SK-N-SH (cell line): ENCODE measurements at regions not wholly inside any gene's neighbourhood (a gene's known extent, or its start where the extent isn't known, plus 50 kb on each side); places are given as distances from the start of the nearest gene placed in this dataset.

Source experiments
- CTCF ChIA-PET: fragments of 300-600, 350-600 bp; formaldehyde crosslinking; extraction: SDS; loops from one replicate; lab custom pipeline; 2021; lab: Yijun Ruan, JAX
- POLR2A ChIA-PET: fragments of 350-600 bp; sonication (Branson Sonifier 250); formaldehyde crosslinking; extraction: SDS; loops from one replicate; lab custom pipeline; 2020; ENCODE audit warnings: antibody characterized with exemption, inconsistent platforms; lab: Yijun Ruan, JAX
- DNase-seq: peaks from one replicate; pipeline ENCODE4 v3.0.0; 2012
- H2AFZ ChIP-seq: fragments of 200-600 bp; sonication (generic); 2 replicates; pipeline ENCODE4 v1.8.1; 2016; ENCODE audit warnings: antibody characterized with exemption, mild to moderate bottlenecking, low read depth
- H3F3A ChIP-seq: fragments of 200-600 bp; sonication (generic); replicated peaks from 2 replicates; pipeline ENCODE3; 2016; ENCODE audit warnings: antibody characterized with exemption, mild to moderate bottlenecking; ENCODE audit not compliant: insufficient read depth
- H3K27ac ChIP-seq, 2 experiments: fragments of 200-500 bp in 1 of 2; fragments of 200-600 bp in 1 of 2; sonication (Bioruptor generic) in 1 of 2; sonication (generic), shearing (Covaris generic) in 1 of 2; 2 replicates each; pipeline versions ENCODE4 v1.5.1 to v1.6.1; 2014 to 2016; ENCODE audit warnings: low read depth in 2 of 2, inconsistent platforms in 1 of 2, low read length in 1 of 2, mild to moderate bottlenecking in 1 of 2, mixed read lengths in 1 of 2
- H3K27me3 ChIP-seq: fragments of 200-600 bp; sonication (generic), shearing (Covaris generic); 2 replicates; pipeline ENCODE4 v1.6.1; 2016; ENCODE audit warnings: mixed run types; ENCODE audit not compliant: insufficient read depth
- H3K36me3 ChIP-seq, 2 experiments: fragments of 200-500 bp in 1 of 2; fragments of 200-600 bp in 1 of 2; sonication (Bioruptor generic) in 1 of 2; sonication (generic) in 1 of 2; replicated peaks in 1 of 2; 2 replicates each; pipeline versions ENCODE3 to v1.5.1; 2014 to 2016; ENCODE audit warnings: low read length in 1 of 2, mild to moderate bottlenecking in 1 of 2; ENCODE audit not compliant: insufficient read depth in 2 of 2, control insufficient read depth in 1 of 2
- H3K4me1 ChIP-seq, 2 experiments: fragments of 200-500 bp in 1 of 2; fragments of 200-600 bp in 1 of 2; sonication (Bioruptor generic) in 1 of 2; sonication (generic), shearing (Covaris generic) in 1 of 2; 2 replicates each; pipeline versions ENCODE4 v1.5.1 to v1.6.1; 2014 to 2016; ENCODE audit warnings: low read depth in 1 of 2, low read length in 1 of 2, mixed run types in 1 of 2; ENCODE audit not compliant: insufficient read depth in 2 of 2, control insufficient read depth in 1 of 2
- H3K4me2 ChIP-seq: fragments of 200-600 bp; sonication (generic), shearing (Covaris generic); 2 replicates; pipeline ENCODE4 v1.6.1; 2017; ENCODE audit warnings: mixed run types
- H3K4me3 ChIP-seq, 2 experiments: fragments of 200-500 bp in 1 of 2; fragments of 200-600 bp in 1 of 2; sonication (Bioruptor generic) in 1 of 2; sonication (generic), shearing (Covaris generic) in 1 of 2; 2 replicates each; pipeline versions ENCODE4 v1.5.1 to v1.8.1; 2014 to 2016; ENCODE audit warnings: low read depth in 2 of 2, inconsistent platforms in 1 of 2, low read length in 1 of 2, mild to moderate bottlenecking in 1 of 2, mixed read lengths in 1 of 2, moderate library complexity in 1 of 2
- H3K79me2 ChIP-seq: fragments of 200-600 bp; sonication (generic); 2 replicates; pipeline ENCODE4 v1.8.1; 2017; ENCODE audit warnings: mild to moderate bottlenecking; ENCODE audit not compliant: insufficient read depth
- H3K9ac ChIP-seq: fragments of 200-600 bp; sonication (generic); 2 replicates; pipeline ENCODE4 v1.6.1; 2017; ENCODE audit warnings: mixed run types
- H3K9me2 ChIP-seq: fragments of 200-600 bp; sonication (generic); 2 replicates; pipeline ENCODE4 v1.6.1; 2017; ENCODE audit warnings: mixed run types
- H3K9me3 ChIP-seq: fragments of 200-600 bp; sonication (generic); 2 replicates; pipeline ENCODE4 v1.6.1; 2017; ENCODE audit warnings: mixed run types, mild to moderate bottlenecking, moderate library complexity
- H4K20me1 ChIP-seq: fragments of 200-600 bp; sonication (generic); 2 replicates; pipeline ENCODE4 v1.6.1; 2017; ENCODE audit warnings: mild to moderate bottlenecking, mixed run types; ENCODE audit not compliant: insufficient read depth
- CHD2 ChIP-seq: fragments of 150-350 bp; IDR thresholded peaks from 2 replicates; pipeline ENCODE4 v1.6.1; 2018; ENCODE audit warnings: low read length; ENCODE audit not compliant: partially characterized antibody
- ELF1 ChIP-seq: IDR thresholded peaks from 2 replicates; pipeline ENCODE4 v1.4.0; 2012
- MEF2A ChIP-seq: IDR thresholded peaks from 2 replicates; pipeline ENCODE4 v1.4.0; 2012; ENCODE audit warnings: low read depth, borderline replicate concordance
- NRF1 ChIP-seq: IDR thresholded peaks from 2 replicates; pipeline ENCODE4 v1.6.1; 2012; ENCODE audit warnings: low read depth, mild to moderate bottlenecking, low read length
- RAD21 ChIP-seq: IDR thresholded peaks from 2 replicates; pipeline ENCODE4 v1.6.1; 2012; ENCODE audit warnings: mild to moderate bottlenecking, low read length
- RCOR1 ChIP-seq: fragments of 150-350 bp; IDR thresholded peaks from 2 replicates; pipeline ENCODE4 v1.6.1; 2017; ENCODE audit warnings: antibody characterized with exemption, low read length
- RFX5 ChIP-seq: IDR thresholded peaks from 2 replicates; pipeline ENCODE4 v1.6.1; 2012; ENCODE audit warnings: mild to moderate bottlenecking, improper control_type of control experiment, low read length
- RXRA ChIP-seq: IDR thresholded peaks from 2 replicates; pipeline ENCODE4 v1.4.0; 2012; ENCODE audit warnings: low read depth, mild to moderate bottlenecking, borderline replicate concordance
- TEAD4 ChIP-seq: IDR thresholded peaks from 2 replicates; pipeline ENCODE4 v1.4.0; 2012; ENCODE audit warnings: mild to moderate bottlenecking, borderline replicate concordance; ENCODE audit not compliant: insufficient read depth
- WGBS: methylation state at CpG from one replicate; pipeline ENCODE4 v1.1.6; 2017; ENCODE audit warnings: low lambda C conversion rate; 5-methylcytosine and 5-hydroxymethylcytosine counted together
- TF ChIP-seq, protein P1 (sequence below): fragments of 150-350 bp; IDR thresholded peaks from 2 replicates; pipeline ENCODE4 v1.6.1; 2016; ENCODE audit warnings: mild to moderate bottlenecking, low read depth, low read length
- TF ChIP-seq, protein P2 (sequence below): IDR thresholded peaks from 2 replicates; pipeline ENCODE4 v1.4.0; 2012; ENCODE audit warnings: low read depth, borderline replicate concordance
- TF ChIP-seq, protein P3 (sequence below): IDR thresholded peaks from 2 replicates; pipeline ENCODE4 v1.6.1; 2012; ENCODE audit warnings: mild to moderate bottlenecking, low read depth, low read length, moderate library complexity

DNA sequence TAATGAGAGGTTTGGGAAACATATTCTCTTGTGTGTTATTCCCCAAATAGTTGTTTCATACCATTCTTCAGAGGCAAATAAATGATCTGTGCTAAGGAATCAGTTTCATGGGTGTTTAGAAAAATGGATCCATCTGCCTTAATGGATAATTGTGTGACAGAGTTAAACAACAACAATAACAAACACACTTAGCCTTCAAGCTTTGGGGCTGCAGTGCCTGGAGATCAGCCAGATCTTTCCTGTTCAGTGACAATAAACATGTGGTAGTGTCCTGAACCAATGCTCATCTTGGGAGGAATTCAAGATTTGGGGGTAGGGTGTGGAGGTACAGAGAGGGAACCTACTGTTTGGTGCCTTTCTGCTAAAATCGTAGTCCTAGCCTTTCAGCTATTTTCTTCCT, 93.7 kb upstream of the PRICKLE1 start:
- Histone ChIP-seq H3K4me2 (no peak overlapping the region), H3K79me2 (no peaks in the 10 kb centered on the region), H3K4me1 (no peaks in the 10 kb centered on the region), H3K27ac (no peak overlapping the region), H4K20me1 (no peaks in the 10 kb centered on the region), H3K27me3 (no peaks in the 10 kb centered on the region), H3F3A (no peaks in the 10 kb centered on the region), H3K36me3 (no peaks in the 10 kb centered on the region), H3K9ac (no peak overlapping the region), H3K4me3 (no peak overlapping the region), H3K9me3 (no peaks in the 10 kb centered on the region), H2AFZ (no peak overlapping the region), H3K9me2 (no peaks in the 10 kb centered on the region)
- DNase-seq = no peak
- CTCF ChIA-PET = no interaction called here
- TF ChIP-seq TEAD4 (no peak), NRF1 (no peak), CHD2 (no peak)
- WGBS = 24% methylated on average over 1 of the region's 1 CpG
- POLR2A ChIA-PET = interaction anchor here (0.6 kb wide), 1 partner anchor 17 kb away, joined by 4 read pairs; no protein-coding TSS in a partner anchor

DNA sequence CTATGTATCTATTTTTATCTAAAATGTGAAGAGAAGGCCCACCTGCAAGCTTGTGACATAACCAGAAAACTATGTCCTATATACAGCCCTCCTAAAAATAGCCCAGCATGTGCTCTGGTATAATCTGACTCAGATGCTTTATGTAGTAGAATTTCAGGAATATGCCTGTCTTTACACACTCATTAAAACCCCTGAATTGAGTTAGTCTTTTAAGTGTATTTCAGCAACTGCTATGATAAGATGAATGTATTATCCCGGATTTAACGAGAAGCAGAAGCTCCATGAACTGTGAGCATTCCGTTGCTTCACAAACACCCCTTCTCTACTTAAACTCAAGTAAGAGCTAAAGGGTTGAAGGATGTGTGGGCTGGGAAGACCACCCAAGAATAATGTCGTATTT, 89.9 kb upstream of the PRICKLE1 start:
- no peaks in the 10 kb centered on the region for H3F3A ChIP-seq
- H3K4me3 ChIP-seq = no peak overlapping the region
- POLR2A ChIA-PET = no interaction called here
- H3K9me3 ChIP-seq = no peaks in the 10 kb centered on the region
- no peak overlapping the region for H2AFZ ChIP-seq
- CTCF ChIA-PET = no interaction called here
- H4K20me1 ChIP-seq = no peaks in the 10 kb centered on the region
- H3K27ac ChIP-seq = no peak overlapping the region
- no peak for DNase-seq
- no peaks in the 10 kb centered on the region for H3K9me2 ChIP-seq
- no peaks in the 10 kb centered on the region for H3K27me3 ChIP-seq
- no peaks in the 10 kb centered on the region for H3K79me2 ChIP-seq
- whole genome bisulfite sequencing = 16% methylated on average over 4 of the region's 4 CpGs
- TF ChIP-seq, protein P1, sequence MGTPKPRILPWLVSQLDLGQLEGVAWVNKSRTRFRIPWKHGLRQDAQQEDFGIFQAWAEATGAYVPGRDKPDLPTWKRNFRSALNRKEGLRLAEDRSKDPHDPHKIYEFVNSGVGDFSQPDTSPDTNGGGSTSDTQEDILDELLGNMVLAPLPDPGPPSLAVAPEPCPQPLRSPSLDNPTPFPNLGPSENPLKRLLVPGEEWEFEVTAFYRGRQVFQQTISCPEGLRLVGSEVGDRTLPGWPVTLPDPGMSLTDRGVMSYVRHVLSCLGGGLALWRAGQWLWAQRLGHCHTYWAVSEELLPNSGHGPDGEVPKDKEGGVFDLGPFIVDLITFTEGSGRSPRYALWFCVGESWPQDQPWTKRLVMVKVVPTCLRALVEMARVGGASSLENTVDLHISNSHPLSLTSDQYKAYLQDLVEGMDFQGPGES = no peak
- TF ChIP-seq, protein P2, sequence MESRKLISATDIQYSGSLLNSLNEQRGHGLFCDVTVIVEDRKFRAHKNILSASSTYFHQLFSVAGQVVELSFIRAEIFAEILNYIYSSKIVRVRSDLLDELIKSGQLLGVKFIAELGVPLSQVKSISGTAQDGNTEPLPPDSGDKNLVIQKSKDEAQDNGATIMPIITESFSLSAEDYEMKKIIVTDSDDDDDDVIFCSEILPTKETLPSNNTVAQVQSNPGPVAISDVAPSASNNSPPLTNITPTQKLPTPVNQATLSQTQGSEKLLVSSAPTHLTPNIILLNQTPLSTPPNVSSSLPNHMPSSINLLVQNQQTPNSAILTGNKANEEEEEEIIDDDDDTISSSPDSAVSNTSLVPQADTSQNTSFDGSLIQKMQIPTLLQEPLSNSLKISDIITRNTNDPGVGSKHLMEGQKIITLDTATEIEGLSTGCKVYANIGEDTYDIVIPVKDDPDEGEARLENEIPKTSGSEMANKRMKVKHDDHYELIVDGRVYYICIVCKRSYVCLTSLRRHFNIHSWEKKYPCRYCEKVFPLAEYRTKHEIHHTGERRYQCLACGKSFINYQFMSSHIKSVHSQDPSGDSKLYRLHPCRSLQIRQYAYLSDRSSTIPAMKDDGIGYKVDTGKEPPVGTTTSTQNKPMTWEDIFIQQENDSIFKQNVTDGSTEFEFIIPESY = no peak
- no peak for TF ChIP-seq RFX5
- peak; percentile 53; the same call in 1 of the 2 replicates for TF ChIP-seq MEF2A
- TF ChIP-seq TEAD4 = no peak
- TF ChIP-seq RCOR1 = peak; percentile 75
- no peak for TF ChIP-seq RXRA
- no peak for TF ChIP-seq ELF1
- TF ChIP-seq, protein P3, sequence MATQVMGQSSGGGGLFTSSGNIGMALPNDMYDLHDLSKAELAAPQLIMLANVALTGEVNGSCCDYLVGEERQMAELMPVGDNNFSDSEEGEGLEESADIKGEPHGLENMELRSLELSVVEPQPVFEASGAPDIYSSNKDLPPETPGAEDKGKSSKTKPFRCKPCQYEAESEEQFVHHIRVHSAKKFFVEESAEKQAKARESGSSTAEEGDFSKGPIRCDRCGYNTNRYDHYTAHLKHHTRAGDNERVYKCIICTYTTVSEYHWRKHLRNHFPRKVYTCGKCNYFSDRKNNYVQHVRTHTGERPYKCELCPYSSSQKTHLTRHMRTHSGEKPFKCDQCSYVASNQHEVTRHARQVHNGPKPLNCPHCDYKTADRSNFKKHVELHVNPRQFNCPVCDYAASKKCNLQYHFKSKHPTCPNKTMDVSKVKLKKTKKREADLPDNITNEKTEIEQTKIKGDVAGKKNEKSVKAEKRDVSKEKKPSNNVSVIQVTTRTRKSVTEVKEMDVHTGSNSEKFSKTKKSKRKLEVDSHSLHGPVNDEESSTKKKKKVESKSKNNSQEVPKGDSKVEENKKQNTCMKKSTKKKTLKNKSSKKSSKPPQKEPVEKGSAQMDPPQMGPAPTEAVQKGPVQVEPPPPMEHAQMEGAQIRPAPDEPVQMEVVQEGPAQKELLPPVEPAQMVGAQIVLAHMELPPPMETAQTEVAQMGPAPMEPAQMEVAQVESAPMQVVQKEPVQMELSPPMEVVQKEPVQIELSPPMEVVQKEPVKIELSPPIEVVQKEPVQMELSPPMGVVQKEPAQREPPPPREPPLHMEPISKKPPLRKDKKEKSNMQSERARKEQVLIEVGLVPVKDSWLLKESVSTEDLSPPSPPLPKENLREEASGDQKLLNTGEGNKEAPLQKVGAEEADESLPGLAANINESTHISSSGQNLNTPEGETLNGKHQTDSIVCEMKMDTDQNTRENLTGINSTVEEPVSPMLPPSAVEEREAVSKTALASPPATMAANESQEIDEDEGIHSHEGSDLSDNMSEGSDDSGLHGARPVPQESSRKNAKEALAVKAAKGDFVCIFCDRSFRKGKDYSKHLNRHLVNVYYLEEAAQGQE = no peak
- TF ChIP-seq RAD21 = no peak
- no peak for TF ChIP-seq NRF1
- TF ChIP-seq, all 33 proteins: peak for 2
- Histone ChIP-seq H3K4me2 (no peak overlapping the region), H3K4me1 (no peaks in the 10 kb centered on the region), H3K9ac (no peak overlapping the region), H3K36me3 (no peaks in the 10 kb centered on the region)
